Stomach (tissue), 8 donors: ENCODE measurements at regions not wholly inside any gene's neighbourhood (a gene's known extent, or its start where the extent isn't known, plus 50 kb on each side); places are given as distances from the start of the nearest gene placed in this dataset.

Experiments used
- DNase-seq, 2 donors: peaks; one replicate each; pipeline versions ENCODE4 v3.0.0 to v3.0.0-alpha.2; 2013 to 2019
- H3K27ac ChIP-seq, 5 donors: fragments of 200-600 bp in 4 of 5; sonication (generic) in 4 of 5; one replicate each; pipeline ENCODE4 v1.5.1; 2013 to 2019; ENCODE audit warnings: mild to moderate bottlenecking in 1 of 5, moderate library complexity in 1 of 5
- H3K27me3 ChIP-seq, 3 donors: fragments of 200-600 bp; sonication (generic); one replicate each; pipeline ENCODE4 v1.5.1; 2017 to 2019; ENCODE audit warnings: mixed run types in 1 of 3
- H3K36me3 ChIP-seq, 4 donors: fragments of 200-600 bp; sonication (generic); 1 replicate in 3 of 4; 2 replicates in 1 of 4; pipeline ENCODE4 v1.5.1; 2016 to 2019
- H3K4me1 ChIP-seq, 4 donors: fragments of 200-600 bp; sonication (generic); one replicate each; pipeline ENCODE4 v1.5.1; 2016 to 2019
- H3K4me3 ChIP-seq, 4 donors: fragments of 200-600 bp; sonication (generic) in 3 of 4; one replicate each; pipeline ENCODE4 v1.5.1; 2016 to 2019; ENCODE audit warnings: mild to moderate bottlenecking in 1 of 4
- H3K9me3 ChIP-seq, 4 donors: fragments of 200-600 bp; sonication (generic); one replicate each; pipeline ENCODE4 v1.5.1; 2016 to 2019
- CTCF ChIP-seq, 7 experiments: fragments of 450-650 bp in 4 of 7; fragments of 200-600 bp in 3 of 7; sonication (generic) in 3 of 7; IDR thresholded peaks; one replicate each; pipeline ENCODE4 v1.5.1; 2016 to 2019; ENCODE audit warnings: antibody characterized with exemption in 7 of 7, control low read depth in 2 of 7, mild to moderate bottlenecking in 1 of 7
- EP300 ChIP-seq: sonication (generic); formaldehyde crosslinking; IDR thresholded peaks from one replicate; pipeline ENCODE4 v1.6.1; 2017; ENCODE audit warnings: antibody characterized with exemption
- POLR2A ChIP-seq, 4 donors: fragments of 450-650 bp; IDR thresholded peaks; one replicate each; pipeline ENCODE4 v1.6.1; 2016; ENCODE audit warnings: antibody characterized with exemption in 4 of 4, control low read depth in 2 of 4, mild to moderate bottlenecking in 1 of 4, moderate library complexity in 1 of 4
- POLR2AphosphoS5 ChIP-seq, 3 donors: sonication (generic); formaldehyde crosslinking; IDR thresholded peaks; one replicate each; pipeline ENCODE4 v1.6.1; 2016; ENCODE audit warnings: antibody characterized with exemption in 3 of 3
- whole genome bisulfite sequencing, 5 donors: extraction: QIAGEN DNeasy Blood & Tissue Kit in 3 of 5; methylation state at CpG; one replicate each; pipeline versions ENCODE4 v1.1.5 to v1.1.7; 2013 to 2018; 5-methylcytosine and 5-hydroxymethylcytosine counted together
- intact Hi-C: fragments of 100-400 bp; cut with DNase I; formaldehyde crosslinking; loops from one replicate; pipeline ENCODE4 v1.15.1; 2023; ENCODE audit warnings: low total_unique reads
- donor health status: healthy with polysubstance abuse.
- donor health status: Bipolar disorder and iron deficiency.
- donor health status: healthy.

- Histone ChIP-seq H3K36me3 (no peaks in the 10 kb centered on the region), H3K27ac (no peak overlapping the region), H3K4me1 (no peaks in the 10 kb centered on the region), H3K4me3 (no peak overlapping the region), H3K9me3 (no peaks in the 10 kb centered on the region), H3K27me3 (no peaks in the 10 kb centered on the region)
- 23 to 58% (median 50%) methylated on average over 1 of the region's 1 CpG for WGBS, 5 donors
- no peak for DNase-seq
- no peak for TF ChIP-seq POLR2A (IDR thresholded peaks at IDR 0.05)
- TF ChIP-seq EP300 = no peak
- intact Hi-C loops = no loop called here
Measured at GRCh38 chr4:162644346-162644745, 480.5 kb upstream of the FSTL5 start.

- TF ChIP-seq EP300 (no peak), POLR2A (IDR thresholded peaks at IDR 0.05) (no peak), CTCF (IDR thresholded peaks at IDR 0.05) (no peak), POLR2AphosphoS5 (IDR thresholded peaks at IDR 0.05) (no peak)
- intact Hi-C loops = no loop called here
- no peaks in the 10 kb centered on the region for H3K9me3 ChIP-seq
- no peaks in the 10 kb centered on the region for H3K27me3 ChIP-seq
- H3K4me1 ChIP-seq = no peaks in the 10 kb centered on the region
- no peak overlapping the region for H3K4me3 ChIP-seq
- H3K36me3 ChIP-seq = no peaks in the 10 kb centered on the region
- WGBS, 5 donors = 89 to 92% (median 90%) methylated on average over 13 of the region's 13 CpGs
- no peak overlapping the region for H3K27ac ChIP-seq
- no peak for DNase-seq
Measured at GRCh38 chr4:162640152-162640551, 476.4 kb upstream of the FSTL5 start.

DNA sequence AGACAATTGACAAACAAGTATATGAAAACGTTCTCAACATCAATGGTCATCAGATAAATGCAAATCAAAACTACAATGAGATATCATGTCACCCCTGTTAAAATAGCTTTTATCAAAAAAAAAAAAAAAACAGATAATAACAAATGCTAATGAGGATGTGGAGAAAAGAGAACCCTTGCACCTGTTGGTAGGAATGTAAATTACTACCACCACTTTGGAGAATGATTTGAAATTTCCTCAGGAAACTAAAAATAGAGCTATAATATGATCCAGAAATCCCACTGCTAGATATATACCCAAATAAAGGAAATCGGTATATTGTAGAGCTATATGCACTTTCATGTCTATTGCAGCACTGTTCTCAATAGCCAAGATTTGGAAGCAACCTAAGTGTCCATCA lies 470.6 kb upstream of the FSTL5 start:
- Histone ChIP-seq H3K27ac (no peak overlapping the region), H3K9me3 (no peaks in the 10 kb centered on the region), H3K4me1 (no peaks in the 10 kb centered on the region), H3K27me3 (no peaks in the 10 kb centered on the region), H3K36me3 (no peaks in the 10 kb centered on the region), H3K4me3 (no peak overlapping the region)
- DNase-seq = no peak
- intact Hi-C loops = no loop called here
- 53 to 61% (median 56%) methylated on average over 2 of the region's 2 CpGs for WGBS, 5 donors
- TF ChIP-seq POLR2A (IDR thresholded peaks at IDR 0.05) (no peak), POLR2AphosphoS5 (IDR thresholded peaks at IDR 0.05) (no peak), EP300 (no peak), CTCF (IDR thresholded peaks at IDR 0.05) (no peak)

DNA sequence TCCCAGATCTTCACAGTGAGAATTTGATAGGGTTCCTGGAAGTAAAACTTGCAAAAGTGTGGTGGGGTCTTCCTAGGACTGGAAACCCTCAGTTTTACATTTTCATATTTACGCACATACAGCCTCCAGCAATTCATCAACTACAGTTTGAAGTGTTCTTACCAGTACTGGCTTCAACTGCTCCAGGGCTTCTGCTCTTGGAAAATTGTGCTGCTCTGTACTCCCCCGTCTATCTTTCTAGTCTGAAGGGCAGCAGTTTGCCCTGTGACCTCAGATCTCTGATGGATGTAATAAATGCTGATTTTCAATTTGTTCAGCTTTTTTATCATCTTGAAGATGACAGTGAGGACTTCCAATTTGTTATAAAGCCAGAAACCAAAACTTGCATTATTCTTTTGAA lies 458.9 kb upstream of the FSTL5 start:
- Histone ChIP-seq H3K4me1 (no peaks in the 10 kb centered on the region), H3K27ac (no peak overlapping the region), H3K9me3 (peaks cover 0 to 5% (median 0%) of the 10 kb centered on the region in 4 donors), H3K4me3 (no peak overlapping the region), H3K36me3 (no peaks in the 10 kb centered on the region), H3K27me3 (no peaks in the 10 kb centered on the region)
- DNase-seq = no peak
- TF ChIP-seq EP300 (no peak), CTCF (IDR thresholded peaks at IDR 0.05) (no peak), POLR2A (IDR thresholded peaks at IDR 0.05) (no peak)
- 68 to 80% (median 76%) methylated on average over 2 of the region's 2 CpGs for WGBS, 5 donors
- intact Hi-C loops = no loop called here

GRCh38 chr4:162610116-162610515 lies 446.3 kb upstream of the FSTL5 start:
- no peak overlapping the region for H3K4me3 ChIP-seq
- no peaks in the 10 kb centered on the region for H3K9me3 ChIP-seq
- TF ChIP-seq POLR2A (IDR thresholded peaks at IDR 0.05) = no peak
- TF ChIP-seq EP300 = no peak
- TF ChIP-seq POLR2AphosphoS5 (IDR thresholded peaks at IDR 0.05) = no peak
- no peak for TF ChIP-seq CTCF (IDR thresholded peaks at IDR 0.05)
- no peak for DNase-seq
- intact Hi-C loops = no loop called here
- no peaks in the 10 kb centered on the region for H3K36me3 ChIP-seq
- no peaks in the 10 kb centered on the region for H3K27me3 ChIP-seq
- H3K4me1 ChIP-seq = no peaks in the 10 kb centered on the region
- H3K27ac ChIP-seq = no peak overlapping the region
